ENCODE measurements at regions not wholly inside any gene's neighbourhood (a gene's known extent, or its start where the extent isn't known, plus 50 kb on each side); places are given as distances from the start of the nearest gene placed in this dataset.
"Not testable (repeated sequence)": the region's sequence is repeated elsewhere in the genome, so short reads cannot be mapped to it uniquely, and the experiment has no call there.

DNA sequence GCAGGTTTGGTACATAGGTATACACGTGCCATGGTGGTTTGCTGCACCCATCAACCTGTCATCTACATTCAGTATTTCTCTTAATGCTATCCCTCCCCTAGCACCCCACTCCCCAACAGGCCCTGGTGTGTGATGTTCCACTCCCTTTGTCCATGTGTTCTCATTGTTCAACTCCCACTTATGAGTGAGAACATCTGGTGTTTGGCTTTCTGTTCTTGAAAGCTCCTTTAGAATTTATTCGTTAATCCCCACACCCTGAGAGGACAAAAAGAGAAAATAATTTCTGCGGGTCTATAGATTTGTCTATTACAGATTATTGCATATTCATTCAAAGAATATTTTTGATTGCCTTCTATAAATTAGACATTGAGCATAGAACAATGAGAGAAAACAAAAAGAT, 455.5 kb downstream of the PLPP3 start:
- Mint-ChIP-seq H3K4me3 (no peak overlapping the region), H3K9me3 (peaks cover 9% of the 10 kb centered on the region), H3K4me1 (no peaks in the 10 kb centered on the region), H3K27ac (no peak overlapping the region), H3K27me3 (ENCODE audit: insufficient read depth) (peaks cover 2% of the 10 kb centered on the region), H3K36me3 (ENCODE audit: low read depth) (no peaks in the 10 kb centered on the region)
- Histone ChIP-seq H3K27me3 (ENCODE audit: control insufficient read depth, insufficient read depth, low read length, poor library complexity, severe bottlenecking) (no peaks in the 10 kb centered on the region), H3K9ac (ENCODE audit: extremely low read depth, low read length, poor library complexity, severe bottlenecking) (no peak overlapping the region), H3K36me3 (ENCODE audit: control insufficient read depth, insufficient read depth, low read length) (no peaks in the 10 kb centered on the region), H3K27ac (ENCODE audit: low read depth, low read length) (no peak overlapping the region), H3K9me3 (ENCODE audit: control insufficient read depth, low read length) (no peaks in the 10 kb centered on the region), H3K4me1 (ENCODE audit: control insufficient read depth, insufficient read depth, low read length) (no peaks in the 10 kb centered on the region), H3K4me3 (ENCODE audit: low read length) (no peak overlapping the region)
- DNase-seq: no peak
- TF ChIP-seq, protein P1, sequence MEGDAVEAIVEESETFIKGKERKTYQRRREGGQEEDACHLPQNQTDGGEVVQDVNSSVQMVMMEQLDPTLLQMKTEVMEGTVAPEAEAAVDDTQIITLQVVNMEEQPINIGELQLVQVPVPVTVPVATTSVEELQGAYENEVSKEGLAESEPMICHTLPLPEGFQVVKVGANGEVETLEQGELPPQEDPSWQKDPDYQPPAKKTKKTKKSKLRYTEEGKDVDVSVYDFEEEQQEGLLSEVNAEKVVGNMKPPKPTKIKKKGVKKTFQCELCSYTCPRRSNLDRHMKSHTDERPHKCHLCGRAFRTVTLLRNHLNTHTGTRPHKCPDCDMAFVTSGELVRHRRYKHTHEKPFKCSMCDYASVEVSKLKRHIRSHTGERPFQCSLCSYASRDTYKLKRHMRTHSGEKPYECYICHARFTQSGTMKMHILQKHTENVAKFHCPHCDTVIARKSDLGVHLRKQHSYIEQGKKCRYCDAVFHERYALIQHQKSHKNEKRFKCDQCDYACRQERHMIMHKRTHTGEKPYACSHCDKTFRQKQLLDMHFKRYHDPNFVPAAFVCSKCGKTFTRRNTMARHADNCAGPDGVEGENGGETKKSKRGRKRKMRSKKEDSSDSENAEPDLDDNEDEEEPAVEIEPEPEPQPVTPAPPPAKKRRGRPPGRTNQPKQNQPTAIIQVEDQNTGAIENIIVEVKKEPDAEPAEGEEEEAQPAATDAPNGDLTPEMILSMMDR (conservative IDR thresholded peaks at IDR 0.05): no peak
- 100% methylated on average over 1 of the region's 3 CpGs for WGBS, 2 experiments (ENCODE audit: insufficient coverage in 1 of 2, insufficient read length in 1 of 2)

DNA sequence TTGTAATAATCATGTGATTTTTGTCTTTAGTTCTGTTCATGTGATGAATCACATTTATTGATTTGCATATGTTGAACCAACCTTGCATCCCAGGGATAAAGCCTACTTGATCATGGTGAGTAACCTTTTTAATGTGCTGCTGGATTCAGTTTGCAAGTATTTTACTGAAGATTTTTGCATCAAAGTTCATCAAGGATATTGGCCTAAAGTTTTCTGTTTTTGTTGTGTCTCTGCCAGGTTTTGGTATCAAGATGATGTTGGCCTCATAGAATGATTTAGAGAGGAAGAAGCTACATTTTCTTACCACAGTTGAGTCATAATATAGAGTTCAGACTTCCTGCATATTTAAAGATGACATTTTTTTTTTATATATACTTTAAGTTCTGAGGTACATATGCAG, 455.9 kb downstream of the PLPP3 start:
- H3K36me3 ChIP-seq (ENCODE audit: control insufficient read depth, insufficient read depth, low read length): no peaks in the 10 kb centered on the region
- H3K36me3 Mint-ChIP-seq (ENCODE audit: low read depth): no peaks in the 10 kb centered on the region
- no peak overlapping the region for H3K27ac Mint-ChIP-seq
- H3K9me3 Mint-ChIP-seq: peaks cover 9% of the 10 kb centered on the region
- H3K4me1 ChIP-seq (ENCODE audit: control insufficient read depth, insufficient read depth, low read length): no peaks in the 10 kb centered on the region
- no peak overlapping the region for H3K27ac ChIP-seq (ENCODE audit: low read depth, low read length)
- H3K9me3 ChIP-seq (ENCODE audit: control insufficient read depth, low read length): no peaks in the 10 kb centered on the region
- no peak overlapping the region for H3K9ac ChIP-seq (ENCODE audit: extremely low read depth, low read length, poor library complexity, severe bottlenecking)
- H3K4me3 ChIP-seq (ENCODE audit: low read length): no peak overlapping the region
- peaks cover 2% of the 10 kb centered on the region for H3K27me3 Mint-ChIP-seq (ENCODE audit: insufficient read depth)
- no peak overlapping the region for H3K4me3 Mint-ChIP-seq
- TF ChIP-seq, protein P1 (conservative IDR thresholded peaks at IDR 0.05): no peak
- DNase-seq: no peak
- H3K27me3 ChIP-seq (ENCODE audit: control insufficient read depth, insufficient read depth, low read length, poor library complexity, severe bottlenecking): no peaks in the 10 kb centered on the region
- no peaks in the 10 kb centered on the region for H3K4me1 Mint-ChIP-seq

DNA sequence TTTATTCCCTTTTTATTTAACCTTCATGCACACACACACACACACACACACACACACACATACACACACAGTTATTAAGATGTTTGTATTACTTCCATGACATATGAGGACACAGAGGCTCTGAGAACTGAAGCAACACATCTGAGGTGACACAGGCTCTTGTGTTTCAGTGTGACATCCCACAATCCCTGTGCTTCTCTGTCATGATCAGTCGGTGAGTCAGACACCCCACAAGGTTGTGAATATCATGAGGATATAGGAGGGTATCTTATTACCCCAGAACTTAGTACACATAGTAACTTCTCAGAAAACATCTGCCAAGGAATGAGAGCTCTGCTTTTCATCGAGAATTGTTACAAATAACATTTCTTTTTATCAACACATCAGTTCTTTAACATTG, 459.3 kb downstream of the PLPP3 start:
- H3K9me3 Mint-ChIP-seq: peaks cover 6% of the 10 kb centered on the region
- no peak overlapping the region for H3K4me3 Mint-ChIP-seq

DNA sequence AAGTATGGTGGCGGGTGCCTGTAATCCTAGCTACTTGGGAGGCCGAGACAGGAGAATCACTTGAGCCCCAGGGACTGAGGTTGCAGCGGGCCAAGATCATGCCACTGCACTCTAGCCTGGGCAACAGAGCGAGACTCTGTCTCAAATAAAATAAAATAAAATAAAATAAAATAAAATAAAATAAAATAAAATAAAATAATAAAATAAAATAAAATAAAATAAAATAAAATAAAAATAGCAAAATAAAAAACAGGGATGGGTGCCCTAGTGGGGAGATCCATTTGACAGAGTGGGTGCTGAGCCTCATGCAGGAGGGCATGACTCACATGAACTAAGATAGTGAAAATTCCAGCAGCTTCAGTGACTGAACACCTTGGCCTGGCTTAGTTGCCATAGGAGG, 460.7 kb downstream of the PLPP3 start:
- H3K9me3 Mint-ChIP-seq; H3K9me3 ChIP-seq (ENCODE audit: control insufficient read depth, low read length); H3K9ac ChIP-seq (ENCODE audit: extremely low read depth, low read length, poor library complexity, severe bottlenecking); H3K4me3 ChIP-seq (ENCODE audit: low read length); H3K4me3 Mint-ChIP-seq; DNase-seq; H3K27me3 Mint-ChIP-seq (ENCODE audit: insufficient read depth); H3K4me1 ChIP-seq (ENCODE audit: control insufficient read depth, insufficient read depth, low read length); H3K36me3 ChIP-seq (ENCODE audit: control insufficient read depth, insufficient read depth, low read length); H3K27ac ChIP-seq (ENCODE audit: low read depth, low read length); H3K27ac Mint-ChIP-seq; H3K36me3 Mint-ChIP-seq (ENCODE audit: low read depth); H3K4me1 Mint-ChIP-seq; H3K27me3 ChIP-seq (ENCODE audit: control insufficient read depth, insufficient read depth, low read length, poor library complexity, severe bottlenecking): not testable (repeated sequence)
- 92 to 100% methylated on average over 1 to 3 of the region's 4 CpGs for WGBS, 2 experiments (ENCODE audit: insufficient coverage in 1 of 2, insufficient read length in 1 of 2)

More for the DNA sequence above, 459.3 kb downstream of the PLPP3 start:
- no peaks in the 10 kb centered on the region for H3K27me3 Mint-ChIP-seq (ENCODE audit: insufficient read depth)
- Histone ChIP-seq H3K9ac (ENCODE audit: extremely low read depth, low read length, poor library complexity, severe bottlenecking) (no peak overlapping the region), H3K4me3 (ENCODE audit: low read length) (no peak overlapping the region), H3K27ac (ENCODE audit: low read depth, low read length) (no peak overlapping the region), H3K36me3 (ENCODE audit: control insufficient read depth, insufficient read depth, low read length) (no peaks in the 10 kb centered on the region), H3K9me3 (ENCODE audit: control insufficient read depth, low read length) (no peaks in the 10 kb centered on the region), H3K27me3 (ENCODE audit: control insufficient read depth, insufficient read depth, low read length, poor library complexity, severe bottlenecking) (no peaks in the 10 kb centered on the region), H3K4me1 (ENCODE audit: control insufficient read depth, insufficient read depth, low read length) (no peaks in the 10 kb centered on the region)
- TF ChIP-seq, protein P1 (conservative IDR thresholded peaks at IDR 0.05): no peak
- no peak for DNase-seq
- 90% methylated on average over 2 of the region's 2 CpGs; no CpG with 5 or more reads in 1 of the 2 experiments for whole genome bisulfite sequencing, 2 experiments (ENCODE audit: insufficient coverage in 1 of 2, insufficient read length in 1 of 2)
- H3K27ac Mint-ChIP-seq: no peak overlapping the region
- H3K4me1 Mint-ChIP-seq: no peaks in the 10 kb centered on the region
- no peaks in the 10 kb centered on the region for H3K36me3 Mint-ChIP-seq (ENCODE audit: low read depth)

Measured in endodermal cell (in vitro differentiated cells).